ENCODE measurements at regions not wholly inside any gene's neighbourhood (a gene's known extent, or its start where the extent isn't known, plus 50 kb on each side); places are given as distances from the start of the nearest gene placed in this dataset.
A peak's percentile ranks its signal among the peaks of the same experiment; 100 is the strongest.

DNA sequence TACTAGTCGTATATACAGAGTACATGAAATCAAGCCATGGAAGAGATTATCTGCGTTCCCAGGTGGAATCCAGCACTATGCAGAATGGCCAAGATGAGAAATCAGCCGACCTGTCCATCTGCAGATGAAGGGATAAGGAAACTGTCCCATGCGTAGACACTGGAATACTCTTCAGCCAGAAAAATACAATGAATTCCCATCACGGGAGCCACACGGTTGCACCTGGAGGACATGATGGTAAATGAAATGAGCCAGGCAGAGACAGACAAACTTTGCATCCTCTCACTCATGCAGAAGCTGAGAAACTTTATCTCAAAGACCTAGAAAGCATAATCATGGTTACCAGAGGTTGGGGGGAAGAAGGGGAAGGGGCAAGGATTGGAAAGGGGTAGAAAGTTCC is 111.9 kb upstream of the TOP3B start:
- DNase-seq (ENCODE audit: low read depth) = no peak

DNA sequence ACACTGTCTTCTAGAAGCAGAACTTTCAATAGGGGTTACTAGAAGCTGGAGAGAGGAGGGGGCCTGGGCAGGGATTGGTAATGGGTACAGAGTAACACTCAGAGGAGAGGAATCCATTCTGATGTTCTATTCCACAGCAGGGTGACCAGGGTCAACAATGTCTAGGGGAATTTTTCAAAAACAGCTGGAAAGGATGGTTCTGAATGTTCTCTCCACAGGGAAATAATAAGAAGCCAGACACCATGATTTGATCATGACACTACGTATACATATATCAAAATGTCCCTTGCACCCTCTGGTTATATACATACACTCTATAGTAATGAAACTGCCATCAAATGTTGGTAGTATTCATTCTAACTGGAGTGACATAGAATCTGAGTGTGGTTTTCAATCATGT is 111.2 kb upstream of the TOP3B start:
- DNase-seq (ENCODE audit: low read depth) = no peak

GRCh38 chr22:22092974-22093373 is 110.4 kb upstream of the TOP3B start:
- no peak for DNase-seq (ENCODE audit: low read depth)

- no peak for DNase-seq (ENCODE audit: low read depth)
Observed at GRCh38 chr22:22092101-22092500, 109.5 kb upstream of the TOP3B start.

- no peak for DNase-seq (ENCODE audit: low read depth)
Observed at GRCh38 chr22:22091400-22091878, 108.9 kb upstream of the TOP3B start.

DNA sequence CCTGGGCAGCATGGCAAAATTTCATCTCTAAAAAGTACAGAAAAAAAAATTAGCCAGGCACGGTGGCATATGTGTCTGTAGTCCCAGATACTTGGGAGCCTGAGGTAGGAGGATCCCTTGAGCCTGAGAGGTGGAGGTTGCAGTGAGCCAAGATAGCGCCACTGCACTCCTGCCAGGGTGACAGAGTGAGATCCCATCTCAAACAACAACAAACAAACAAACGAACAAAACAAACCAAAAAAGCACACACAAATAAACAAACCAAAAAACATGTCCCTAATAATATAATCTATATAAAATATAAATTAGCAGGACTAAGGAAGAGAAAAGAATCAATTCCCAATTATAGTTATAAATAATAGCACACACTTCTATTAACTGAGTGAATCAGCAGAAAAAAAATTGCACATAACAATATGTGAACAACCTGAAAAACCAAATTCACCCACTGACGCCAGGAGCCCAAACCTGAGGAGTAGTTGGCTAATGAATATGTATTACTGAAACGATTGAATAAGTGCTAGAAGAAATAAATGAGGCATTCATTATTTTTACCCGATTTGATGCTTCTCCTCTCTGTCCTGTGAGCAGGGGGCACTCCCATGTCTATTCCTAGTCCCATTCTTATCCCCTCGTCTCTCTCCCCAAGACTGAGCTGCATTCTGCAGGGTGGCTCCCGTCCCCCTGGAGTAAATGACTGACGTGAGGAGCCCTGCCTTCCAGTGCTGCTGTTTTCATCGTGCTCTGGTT is 108.2 kb upstream of the TOP3B start:
- DNase-seq (ENCODE audit: low read depth) = no peak

DNA sequence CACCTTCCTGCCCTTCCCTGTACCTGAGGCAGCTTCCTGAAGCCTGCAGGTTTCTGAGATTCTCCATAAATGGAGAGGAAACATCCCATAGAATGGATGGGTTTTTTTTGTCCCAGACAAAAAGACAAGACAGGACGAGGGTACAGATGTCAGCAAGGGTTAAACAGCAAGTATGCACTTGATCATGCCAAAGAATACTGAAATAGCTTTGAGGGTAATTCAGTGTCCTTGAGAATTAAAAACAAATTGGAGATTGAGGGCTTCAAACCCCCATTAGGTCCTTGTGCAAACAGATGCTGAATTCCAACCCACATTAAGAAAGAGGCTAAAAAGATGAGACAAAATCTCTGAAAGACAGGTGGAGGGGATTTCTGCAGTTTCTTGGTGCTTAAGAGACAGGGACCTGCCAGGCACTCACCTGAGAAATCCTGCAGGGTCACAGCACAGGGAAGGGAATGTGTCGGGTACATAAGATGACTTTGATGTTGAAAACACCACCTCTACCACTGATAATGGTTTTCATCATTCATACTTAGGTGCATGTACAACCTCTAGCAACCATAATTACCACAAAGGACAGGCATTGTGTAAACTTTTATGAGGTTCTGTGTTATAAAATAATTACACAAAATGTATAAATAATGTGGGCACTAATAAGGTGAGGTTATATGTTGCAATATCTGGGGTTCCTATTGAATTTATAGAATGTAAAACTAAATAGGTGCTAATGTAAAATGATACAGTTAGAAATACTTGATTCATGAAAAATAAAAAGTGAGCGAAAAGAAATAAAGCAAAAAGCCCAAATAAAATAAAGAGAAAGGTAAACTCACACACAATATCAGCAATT is 107.1 kb upstream of the TOP3B start:
- no peak for DNase-seq (ENCODE audit: low read depth)

DNA sequence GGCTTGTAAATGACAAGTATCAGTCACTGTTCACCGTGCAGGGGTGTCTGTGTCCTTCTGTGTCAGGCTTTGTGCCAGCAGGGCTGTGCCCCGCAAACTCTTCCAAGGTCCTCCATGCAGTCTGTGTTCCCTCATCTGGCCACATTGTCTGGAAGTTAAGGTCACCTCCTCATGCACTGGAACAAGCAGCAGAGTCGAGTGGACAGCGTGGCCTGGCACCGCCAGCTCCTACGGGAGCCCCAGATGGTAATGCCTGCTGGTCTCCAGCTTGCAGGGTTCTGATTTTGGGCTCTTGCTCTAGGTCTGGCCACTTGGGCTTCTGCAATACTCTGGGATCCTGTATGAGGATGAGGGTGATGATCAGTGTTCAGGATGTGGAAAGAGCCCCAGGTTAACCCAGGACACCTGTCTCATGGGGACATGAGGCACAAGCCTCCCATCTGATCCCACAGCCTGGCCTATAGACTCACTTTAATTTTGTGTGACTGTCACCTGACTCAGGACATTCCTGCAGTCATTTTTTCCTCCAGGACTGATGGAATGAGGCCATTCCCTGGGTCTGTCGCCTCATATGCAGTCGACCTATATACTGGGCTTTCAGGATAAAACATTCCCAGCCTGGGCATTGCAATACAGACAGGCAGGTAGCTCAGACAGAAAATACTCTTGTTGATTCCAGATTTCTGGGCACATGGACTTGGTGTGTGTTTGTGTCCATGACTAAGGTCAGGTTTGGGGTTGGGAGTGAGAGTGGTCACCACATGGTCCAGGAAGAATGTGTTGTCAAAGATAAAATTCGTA is 106.3 kb upstream of the TOP3B start:
- no peak for DNase-seq (ENCODE audit: low read depth)

DNA sequence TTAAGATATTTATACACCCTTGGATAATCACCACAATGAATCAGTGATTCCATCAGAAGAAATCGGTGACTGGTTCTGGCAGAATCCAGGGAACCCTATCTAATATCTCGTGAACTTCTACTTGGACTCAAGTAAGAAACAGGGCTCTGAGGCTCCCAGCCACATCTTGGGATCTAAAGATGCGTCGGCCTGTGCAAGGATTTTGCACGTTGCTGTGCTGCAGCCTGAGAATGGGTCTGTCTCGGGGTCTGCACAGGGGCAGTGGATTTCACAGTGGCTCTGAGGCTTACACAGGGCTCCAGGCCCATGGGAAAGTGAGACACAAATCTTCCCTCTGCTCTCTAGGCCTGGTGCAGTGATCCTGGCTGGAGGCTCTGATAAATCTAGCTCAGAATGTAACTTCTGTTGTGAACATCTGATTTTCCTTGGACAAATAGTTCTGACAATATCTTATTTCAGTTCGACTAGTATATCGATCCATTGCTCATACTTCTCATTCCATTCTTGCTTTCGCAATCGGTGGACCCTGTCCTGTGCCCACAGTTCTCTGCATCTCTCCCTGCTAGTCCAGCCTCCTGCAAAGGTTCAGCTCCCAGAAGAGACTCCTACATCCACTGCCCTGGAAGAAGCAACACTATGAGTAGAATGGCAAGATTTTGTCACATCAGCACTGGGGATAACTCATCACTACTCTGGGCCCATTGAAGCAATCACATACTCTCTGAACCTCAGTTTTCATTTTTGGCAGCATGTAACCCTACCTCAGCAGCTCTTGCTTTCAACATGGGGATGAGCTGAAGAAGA is 105.5 kb upstream of the TOP3B start:
- DNase-seq (ENCODE audit: low read depth) = no peak

DNA sequence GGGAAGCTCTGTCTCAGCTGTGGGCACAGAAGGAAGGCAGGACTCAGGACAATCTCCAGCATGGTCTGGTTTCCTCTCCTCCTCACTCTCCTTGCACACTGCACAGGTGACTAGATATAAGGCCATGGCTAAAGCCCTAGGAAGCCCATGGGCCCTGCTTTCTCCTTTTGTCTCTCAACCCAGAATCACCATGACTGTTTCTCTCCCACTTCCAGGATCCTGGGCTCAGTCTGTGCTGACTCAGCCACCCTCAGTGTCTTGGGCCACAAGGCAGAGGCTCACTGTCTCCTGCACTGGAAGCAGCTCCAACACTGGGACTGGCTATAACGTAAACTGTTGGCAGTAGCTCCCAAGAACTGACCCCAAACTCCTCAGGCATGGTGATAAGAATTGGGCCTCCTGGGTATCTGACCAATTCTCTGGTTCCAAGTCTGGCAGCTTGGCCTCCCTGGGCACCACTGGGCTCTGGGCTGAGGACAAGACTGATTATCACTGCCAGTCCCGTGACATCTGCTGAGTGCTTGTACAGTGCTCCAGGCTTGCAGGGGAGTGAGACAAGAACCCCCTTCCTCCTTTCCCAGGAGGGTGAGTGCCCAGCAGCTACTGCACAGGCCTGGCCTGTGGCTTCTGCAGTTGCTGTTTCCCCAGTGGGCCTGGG is 104.0 kb upstream of the TOP3B start:
- DNase-seq (ENCODE audit: low read depth) = no peak

GRCh38 chr22:22085702-22086500 is 103.3 kb upstream of the TOP3B start:
- peak; percentile 33 for DNase-seq (ENCODE audit: low read depth)

DNA sequence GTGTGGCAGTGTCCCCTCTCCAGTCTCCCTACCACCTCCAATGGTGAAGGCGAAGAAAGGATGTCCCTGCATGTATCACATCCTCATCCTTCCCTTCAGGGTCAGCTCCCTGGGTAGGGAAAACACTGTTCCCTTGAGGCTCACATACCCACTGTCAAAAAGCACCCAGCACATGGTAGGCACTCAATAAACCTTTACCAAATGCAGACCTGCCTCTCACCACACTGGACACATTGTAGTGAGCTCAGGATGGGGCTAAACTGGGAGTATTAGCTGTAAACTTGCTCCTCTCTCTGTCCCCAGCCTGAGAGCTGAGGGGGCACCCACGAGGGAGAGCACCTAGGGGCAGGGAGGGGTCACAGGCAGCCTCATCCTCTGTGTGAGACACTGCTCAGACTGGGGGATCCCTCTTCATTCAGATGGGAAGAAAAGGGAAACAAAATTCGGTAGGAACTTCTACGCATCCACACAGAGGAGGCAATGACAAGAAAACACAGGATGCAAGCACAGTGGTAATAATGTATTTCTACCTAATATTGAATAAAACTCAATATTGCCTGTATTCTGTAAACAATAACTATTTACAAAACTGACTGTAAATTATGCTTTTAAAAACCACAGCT is 101.6 kb upstream of the TOP3B start:
- DNase-seq (ENCODE audit: low read depth) = no peak

- no peak for DNase-seq (ENCODE audit: low read depth)
Observed at GRCh38 chr22:22082960-22083359, 100.4 kb upstream of the TOP3B start.

DNA sequence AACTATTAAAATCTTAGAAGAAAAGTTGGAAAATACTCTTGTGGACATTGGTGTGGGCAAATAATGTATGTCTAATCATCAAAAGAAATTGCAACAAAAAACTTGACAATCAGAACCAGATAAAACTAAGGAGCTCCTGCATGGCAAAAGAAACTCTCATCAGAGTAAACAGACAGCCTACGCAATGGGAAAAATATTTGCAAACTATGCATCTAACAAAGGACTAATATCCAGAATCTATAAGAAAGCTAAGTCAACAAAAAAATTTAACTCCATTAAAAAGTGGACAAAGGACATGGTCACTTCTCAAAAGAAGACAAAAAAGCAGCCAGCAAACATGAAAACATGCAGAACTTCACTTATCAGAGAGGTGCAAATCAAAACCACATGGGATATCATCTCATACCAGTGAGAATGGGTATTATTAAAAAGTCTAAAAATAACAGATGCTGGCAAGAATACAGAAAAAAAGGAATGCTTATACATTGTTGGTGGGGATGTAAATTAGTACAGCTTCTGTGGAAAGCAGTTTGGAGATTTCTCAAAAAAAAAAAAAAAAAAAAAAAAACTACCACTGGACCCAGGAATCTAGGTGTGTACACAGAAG is 99.7 kb upstream of the TOP3B start:
- DNase-seq (ENCODE audit: low read depth) = no peak

DNA sequence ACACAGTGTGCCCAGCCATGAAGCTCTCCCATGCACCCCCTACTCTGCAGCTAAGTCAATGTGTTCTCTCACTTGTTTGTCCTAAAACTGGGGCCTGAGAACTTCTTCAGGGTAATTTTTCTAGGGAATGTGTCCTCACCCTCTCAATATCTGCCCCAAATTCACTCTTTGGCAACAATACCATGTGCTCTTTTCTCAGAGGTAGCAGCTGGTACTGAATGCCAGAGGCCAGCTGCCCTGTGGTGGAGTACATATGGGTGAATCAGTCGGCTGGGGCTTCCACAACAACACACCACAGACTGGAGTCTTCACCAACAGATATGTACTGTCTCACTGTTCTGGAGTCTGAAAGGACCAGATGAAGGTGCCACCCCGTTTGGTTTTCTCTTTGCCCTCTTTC is 97.7 kb upstream of the TOP3B start:
- DNase-seq (ENCODE audit: low read depth) = no peak

DNA sequence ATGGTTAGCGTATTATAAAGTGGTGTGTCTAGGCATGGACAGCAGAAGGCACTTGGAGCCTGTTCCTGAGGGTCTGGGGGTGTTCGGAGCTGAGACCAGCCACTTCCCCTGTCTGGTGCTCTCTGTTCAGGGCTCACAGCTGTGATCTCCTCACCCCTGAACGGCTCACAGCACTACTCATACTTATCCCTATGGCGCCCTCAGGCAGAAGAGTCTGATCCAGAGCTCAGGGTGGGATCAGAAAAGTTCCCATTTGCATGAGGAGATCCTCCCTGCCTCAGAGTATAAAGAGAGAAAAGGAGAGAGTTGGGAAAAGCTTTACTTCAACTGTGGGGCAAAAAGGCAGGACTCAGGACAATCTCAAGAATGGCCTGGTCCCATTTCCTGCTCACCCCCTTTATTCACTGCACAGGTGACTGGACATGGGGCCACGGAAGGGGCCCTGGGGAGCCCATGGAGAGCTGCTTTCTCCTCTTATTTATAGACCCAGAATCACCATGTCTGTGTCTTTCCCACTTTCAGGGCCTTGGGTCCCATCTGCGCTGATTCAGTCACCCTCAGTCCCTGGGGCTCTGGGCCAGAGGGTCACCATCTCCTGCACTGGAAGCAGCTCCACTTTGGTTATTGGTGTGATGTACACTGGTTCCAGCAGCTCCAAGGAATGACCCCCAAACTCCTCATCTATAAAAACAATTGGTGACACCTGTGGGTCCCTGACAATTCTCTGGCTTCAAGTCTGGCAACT is 97.0 kb upstream of the TOP3B start:
- DNase-seq (ENCODE audit: low read depth) = no peak

DNA sequence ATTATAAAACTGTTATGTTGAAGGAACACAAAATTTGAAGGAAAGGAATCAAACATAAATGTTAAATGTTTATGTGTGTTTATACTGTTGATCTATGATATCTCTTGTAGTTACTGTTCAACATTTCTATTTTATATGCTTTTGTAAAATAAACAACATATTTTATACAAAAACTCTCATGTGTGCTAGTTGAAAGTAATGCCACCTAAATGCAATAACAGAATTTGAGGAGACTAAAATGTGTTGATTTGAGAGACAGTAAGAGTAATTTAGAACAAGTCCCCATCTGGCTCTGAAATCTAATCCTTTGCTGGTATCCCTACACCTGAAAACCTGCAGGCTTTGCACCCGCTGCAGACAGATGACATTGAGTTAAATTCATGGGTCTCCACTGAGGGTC is 95.7 kb upstream of the TOP3B start:
- no peak for DNase-seq (ENCODE audit: low read depth)

- no peak for DNase-seq (ENCODE audit: low read depth)
Observed at GRCh38 chr22:22076932-22077703, 94.5 kb upstream of the TOP3B start.

Data from EH (cell line).